GM12874 (cell line): ENCODE measurements at regions not wholly inside any gene's neighbourhood (a gene's known extent, or its start where the extent isn't known, plus 50 kb on each side); places are given as distances from the start of the nearest gene placed in this dataset.

Experiments
- TF ChIP-seq, protein P1 (sequence below): IDR thresholded peaks from 2 replicates; pipeline ENCODE4 v1.5.1; 2011; ENCODE audit warnings: low read depth, mild to moderate bottlenecking, control low read depth, low read length, moderate library complexity; ENCODE audit not compliant: insufficient read depth

GRCh38 chr1:181894439-181894859, 167.1 kb downstream of the ZNF648 start:
- TF ChIP-seq, protein P1, sequence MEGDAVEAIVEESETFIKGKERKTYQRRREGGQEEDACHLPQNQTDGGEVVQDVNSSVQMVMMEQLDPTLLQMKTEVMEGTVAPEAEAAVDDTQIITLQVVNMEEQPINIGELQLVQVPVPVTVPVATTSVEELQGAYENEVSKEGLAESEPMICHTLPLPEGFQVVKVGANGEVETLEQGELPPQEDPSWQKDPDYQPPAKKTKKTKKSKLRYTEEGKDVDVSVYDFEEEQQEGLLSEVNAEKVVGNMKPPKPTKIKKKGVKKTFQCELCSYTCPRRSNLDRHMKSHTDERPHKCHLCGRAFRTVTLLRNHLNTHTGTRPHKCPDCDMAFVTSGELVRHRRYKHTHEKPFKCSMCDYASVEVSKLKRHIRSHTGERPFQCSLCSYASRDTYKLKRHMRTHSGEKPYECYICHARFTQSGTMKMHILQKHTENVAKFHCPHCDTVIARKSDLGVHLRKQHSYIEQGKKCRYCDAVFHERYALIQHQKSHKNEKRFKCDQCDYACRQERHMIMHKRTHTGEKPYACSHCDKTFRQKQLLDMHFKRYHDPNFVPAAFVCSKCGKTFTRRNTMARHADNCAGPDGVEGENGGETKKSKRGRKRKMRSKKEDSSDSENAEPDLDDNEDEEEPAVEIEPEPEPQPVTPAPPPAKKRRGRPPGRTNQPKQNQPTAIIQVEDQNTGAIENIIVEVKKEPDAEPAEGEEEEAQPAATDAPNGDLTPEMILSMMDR = no peak

DNA sequence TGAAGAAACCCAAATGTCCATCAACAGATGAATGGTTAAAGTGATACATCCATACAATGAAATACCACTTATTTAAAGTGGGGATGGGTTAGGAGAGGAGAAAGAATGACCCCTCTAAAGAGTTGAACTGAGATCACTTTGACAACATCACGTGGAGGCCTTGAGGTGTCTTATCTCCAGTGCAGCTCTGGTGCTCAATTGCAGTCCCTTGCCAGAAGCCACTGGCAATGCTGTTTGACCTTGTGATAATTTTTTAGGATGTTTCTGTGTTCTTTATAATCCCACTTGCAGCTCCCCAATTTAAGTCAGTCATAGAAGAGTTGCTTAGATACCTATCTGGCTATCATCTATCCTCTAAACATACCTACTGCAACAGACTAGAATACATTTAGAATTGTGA, 167.6 kb downstream of the ZNF648 start:
- TF ChIP-seq, protein P1 = no peak

- TF ChIP-seq, protein P1 = no peak
These were observed 188.9 kb downstream of the ZNF648 start for GRCh38 chr1:181872562-181872961.

DNA sequence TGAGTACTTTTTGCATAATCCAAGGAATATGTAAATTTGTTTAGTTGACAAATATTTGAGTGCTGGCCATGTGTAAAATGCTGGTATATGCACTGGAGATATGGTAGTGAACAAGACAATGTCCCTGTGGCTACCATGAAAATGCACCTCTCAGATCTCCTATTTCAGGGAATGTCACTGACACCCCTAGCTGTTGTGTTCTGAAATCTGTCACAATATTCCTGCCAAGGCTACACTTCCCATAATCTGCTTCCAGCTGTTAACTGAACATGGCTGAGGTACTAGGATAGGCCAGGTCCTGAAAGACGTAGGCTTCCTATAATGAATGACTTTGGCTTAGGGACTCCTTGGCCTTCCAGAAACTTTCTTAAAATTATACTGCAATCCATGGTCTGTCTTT, 197.8 kb downstream of the ZNF648 start:
- TF ChIP-seq, protein P1 = no peak

- TF ChIP-seq, protein P1 = no peak
These were observed 198.5 kb downstream of the ZNF648 start for GRCh38 chr1:181863006-181863405.

GRCh38 chr1:181858135-181858534, 203.4 kb downstream of the ZNF648 start:
- TF ChIP-seq, protein P1 = no peak
